GM19324 (cell line): ENCODE measurements at regions not wholly inside any gene's neighbourhood (a gene's known extent, or its start where the extent isn't known, plus 50 kb on each side); places are given as distances from the start of the nearest gene placed in this dataset.
"Not testable (repeated sequence)": the region's sequence is repeated elsewhere in the genome, so short reads cannot be mapped to it uniquely, and the experiment has no call there.

ENCODE experiments used
- ATAC-seq: cut with Tn5 transposase; IDR thresholded peaks from one replicate; pipeline ENCODE4 v1.9.1; 2021; ENCODE audit warnings: mild to moderate bottlenecking, moderate library complexity; ENCODE audit not compliant: unreplicated experiment, low FRiP score

- no peak for ATAC-seq
Measured at GRCh38 chr11:103792981-103793468, 243.4 kb upstream of the DDI1 start.

- no peak for ATAC-seq
Measured at GRCh38 chr11:103794262-103794661, 242.2 kb upstream of the DDI1 start.

- ATAC-seq, result no peak
Measured at GRCh38 chr11:103798026-103798425, 238.4 kb upstream of the DDI1 start.

- no peak for ATAC-seq
Measured at GRCh38 chr11:103798446-103798845, 238.0 kb upstream of the DDI1 start.

GRCh38 chr11:103800406-103801114 lies 235.9 kb upstream of the DDI1 start:
- ATAC-seq, result no peak

- no peak for ATAC-seq
Measured at GRCh38 chr11:103803062-103803461, 233.4 kb upstream of the DDI1 start.

GRCh38 chr11:103805688-103806009 lies 230.8 kb upstream of the DDI1 start:
- ATAC-seq, result no peak

- ATAC-seq, result peak; percentile 65
Measured at GRCh38 chr11:103806130-103806895, 230.1 kb upstream of the DDI1 start.

- no peak for ATAC-seq
Measured at GRCh38 chr11:103807806-103808205, 228.6 kb upstream of the DDI1 start.

- ATAC-seq, result no peak
Measured at GRCh38 chr11:103808252-103808651, 228.2 kb upstream of the DDI1 start.

GRCh38 chr11:103811870-103812455 lies 224.5 kb upstream of the DDI1 start:
- ATAC-seq, result no peak

GRCh38 chr11:103812680-103813079 lies 223.8 kb upstream of the DDI1 start:
- no peak for ATAC-seq

- ATAC-seq, result not testable (repeated sequence)
Measured at GRCh38 chr11:103820345-103820744, 216.1 kb upstream of the DDI1 start.

GRCh38 chr11:103824116-103824515 lies 212.3 kb upstream of the DDI1 start:
- ATAC-seq, result peak; percentile 72

GRCh38 chr11:103825469-103825868 lies 211.0 kb upstream of the DDI1 start:
- ATAC-seq, result no peak

- no peak for ATAC-seq
Measured at GRCh38 chr11:103826856-103827255, 209.6 kb upstream of the DDI1 start.

GRCh38 chr11:103829596-103829995 lies 206.8 kb upstream of the DDI1 start:
- ATAC-seq, result no peak

- no peak for ATAC-seq
Measured at GRCh38 chr11:103830205-103830604, 206.2 kb upstream of the DDI1 start.

- no peak for ATAC-seq
Measured at GRCh38 chr11:103832762-103833161, 203.7 kb upstream of the DDI1 start.

GRCh38 chr11:103842191-103842590 lies 194.2 kb upstream of the DDI1 start:
- ATAC-seq, result no peak

GRCh38 chr11:103842795-103843194 lies 193.6 kb upstream of the DDI1 start:
- ATAC-seq, result no peak
